GM12878 (cell line): ENCODE measurements at regions not wholly inside any gene's neighbourhood (a gene's known extent, or its start where the extent isn't known, plus 50 kb on each side); places are given as distances from the start of the nearest gene placed in this dataset.

ENCODE experiments used
- ATAC-seq: fragments of 200-7000 bp; cut with Tn5 transposase; 3 replicates; pipeline ENCODE4 v1.9.1; 2020; ENCODE audit warnings: mild to moderate bottlenecking, moderate library complexity
- BruUV-seq: library from RNA; stranded (reverse); fragments of 400-500 nt; replicated peaks from 2 replicates; lab custom pipeline; 2021; lab: Mats Ljungman, UMichigan
- CTCF ChIA-PET: fragments of 300-600 bp; sonication (Branson Sonifier 250); formaldehyde crosslinking; extraction: SDS; loops from one replicate; lab custom pipeline; 2021; ENCODE audit warnings: inconsistent platforms; lab: Yijun Ruan, JAX
- POLR2A ChIA-PET: fragments of 350-600 bp; formaldehyde crosslinking; extraction: SDS; loops from one replicate; lab custom pipeline; 2021; ENCODE audit warnings: inconsistent platforms; lab: Charles Lee
- RAD21 ChIA-PET: fragments of 300-600 bp; sonication (Branson Sonifier 250); formaldehyde crosslinking; loops from one replicate; lab custom pipeline; 2023; ENCODE audit warnings: antibody characterized with exemption; ENCODE audit not compliant: unreplicated experiment; lab: Charles Lee
- SMC1A ChIA-PET: fragments of 300-600 bp; sonication (Branson Sonifier 250); formaldehyde crosslinking; loops from one replicate; lab custom pipeline; 2023; ENCODE audit not compliant: unreplicated experiment, uncharacterized antibody; lab: Charles Lee
- DNase-seq: peaks from one replicate; pipeline ENCODE4 v3.0.0-alpha.2; 2011; ENCODE audit warnings: low read depth, low spot score
- FAIRE-seq: peaks from 3 replicates; lab custom pipeline; 2011; peaks lifted over from hg19 to GRCh38; lab: Jason Lieb, UNC
- H2AFZ ChIP-seq: 2 replicates; pipeline ENCODE4 v1.6.0; 2011; ENCODE audit warnings: low read depth, low read length, control low read depth; ENCODE audit not compliant: control insufficient read depth
- H3K27ac ChIP-seq: 2 replicates; pipeline ENCODE4 v1.5.1; 2011; ENCODE audit warnings: control low read depth; ENCODE audit not compliant: control insufficient read depth, insufficient read depth
- H3K27me3 ChIP-seq, 2 experiments: replicated peaks in 1 of 2; 2 replicates each; pipeline versions ENCODE4 v1.6.0 to v1.6.1; 2011; ENCODE audit warnings: low read length in 1 of 2; ENCODE audit not compliant: control insufficient read depth in 2 of 2, insufficient read depth in 2 of 2
- H3K36me3 ChIP-seq, 2 experiments: 2 replicates each; pipeline ENCODE4 v1.5.1; 2011; ENCODE audit warnings: low read length in 1 of 2; ENCODE audit not compliant: control insufficient read depth in 2 of 2, insufficient read depth in 2 of 2
- H3K4me1 ChIP-seq: 2 replicates; pipeline ENCODE4 v1.6.1; 2011; ENCODE audit warnings: mild to moderate bottlenecking, low read length, moderate library complexity, mixed read lengths; ENCODE audit not compliant: control insufficient read depth, insufficient read depth
- H3K4me2 ChIP-seq: 2 replicates; pipeline ENCODE4 v1.6.0; 2011; ENCODE audit warnings: control low read depth; ENCODE audit not compliant: control insufficient read depth, insufficient read depth
- H3K4me3 ChIP-seq: fragments of 200-600 bp; sonication (generic); 2 replicates; pipeline ENCODE4 v1.5.1; 2016
- H3K79me2 ChIP-seq: 2 replicates; pipeline ENCODE4 v1.6.0; 2011; ENCODE audit warnings: low read length; ENCODE audit not compliant: control insufficient read depth, insufficient read depth
- H3K9ac ChIP-seq: 2 replicates; pipeline ENCODE4 v1.8.0; 2011; ENCODE audit warnings: low read length, control low read depth, mixed read lengths; ENCODE audit not compliant: control insufficient read depth, insufficient read depth
- H3K9me3 ChIP-seq: replicated peaks from 3 replicates; pipeline ENCODE4 v1.5.1; 2011; ENCODE audit warnings: mild to moderate bottlenecking, low read length; ENCODE audit not compliant: control insufficient read depth, insufficient read depth
- H4K20me1 ChIP-seq: 2 replicates; pipeline ENCODE4 v1.6.0; 2011; ENCODE audit not compliant: control insufficient read depth, insufficient read depth
- ATF3 ChIP-seq: IDR thresholded peaks from 2 replicates; pipeline ENCODE4 v1.6.1; 2011; ENCODE audit warnings: low read depth, mild to moderate bottlenecking, low read length, moderate library complexity, borderline replicate concordance; ENCODE audit errors: extremely low read depth
- BCL3 ChIP-seq: IDR thresholded peaks from 2 replicates; pipeline ENCODE4 v1.6.1; 2011; ENCODE audit warnings: borderline replicate concordance, low read depth, mild to moderate bottlenecking, moderate library complexity, low read length; ENCODE audit not compliant: insufficient read depth, poor library complexity, severe bottlenecking
- BRCA1 ChIP-seq: IDR thresholded peaks from 2 replicates; pipeline ENCODE4 v1.6.1; 2011; ENCODE audit warnings: low read depth, low read length, improper control_type of control experiment
- CTCF ChIP-seq, 3 experiments: IDR thresholded peaks in 2 of 3; conservative IDR thresholded peaks in 1 of 3; 2 replicates each; pipeline ENCODE4 v1.5.1; 2011; ENCODE audit warnings: low read depth in 3 of 3, low read length in 3 of 3, mild to moderate bottlenecking in 3 of 3, control low read depth in 2 of 3, moderate library complexity in 2 of 3, inconsistent platforms in 1 of 3, mixed read lengths in 1 of 3; ENCODE audit not compliant: control insufficient read depth in 2 of 3, insufficient read depth in 1 of 3; ENCODE audit errors: extremely low read depth in 1 of 3
- CUX1 ChIP-seq: IDR thresholded peaks from 2 replicates; pipeline ENCODE4 v1.6.1; 2012; ENCODE audit warnings: improper control_type of control experiment, low read depth, low read length; ENCODE audit not compliant: insufficient replicate concordance
- ELK1 ChIP-seq: IDR thresholded peaks from 2 replicates; pipeline ENCODE4 v1.6.1; 2012; ENCODE audit warnings: low read depth, low read length, improper control_type of control experiment
- HDAC6 ChIP-seq: fragments of 200-600 bp; sonication (generic); IDR thresholded peaks from one replicate; pipeline ENCODE4 v1.8.0; 2017; ENCODE audit warnings: antibody characterized with exemption; ENCODE audit not compliant: unreplicated experiment
- IKZF1 ChIP-seq: fragments of 450-650 bp; conservative IDR thresholded peaks from 2 replicates; pipeline ENCODE4 v1.6.1; 2017; ENCODE audit warnings: antibody characterized with exemption, mild to moderate bottlenecking
- PML ChIP-seq: IDR thresholded peaks from 2 replicates; pipeline ENCODE4 v1.6.1; 2012; ENCODE audit warnings: low read length, inconsistent platforms
- POLR2A ChIP-seq: IDR thresholded peaks from 2 replicates; pipeline ENCODE4 v1.6.1; 2011; ENCODE audit warnings: low read depth, mild to moderate bottlenecking, low read length
- SREBF1 ChIP-seq: IDR thresholded peaks from 2 replicates; pipeline ENCODE4 v1.6.1; 2012; ENCODE audit warnings: mild to moderate bottlenecking, low read length
- WGBS: methylation state at CpG from one replicate; pipeline ENCODE4 v1.1.6; 2016; ENCODE audit warnings: low lambda C conversion rate; ENCODE audit not compliant: insufficient replicate concordance, insufficient coverage; ENCODE audit errors: missing lambda C conversion rate; 5-methylcytosine and 5-hydroxymethylcytosine counted together
- in situ Hi-C: fragments of 300-500 bp; cut with MboI; formaldehyde crosslinking; loops from 9 replicates; pipeline ENCODE4 v1.14.3; 2018; ENCODE audit warnings: mixed read lengths
- intact Hi-C: fragments of 100-400 bp; cut with micrococcal nuclease; formaldehyde crosslinking; loops from one replicate; pipeline ENCODE4 v1.14.2; 2022; ENCODE audit not compliant: unreplicated experiment

GRCh38 chr9:107175041-107175440 is 108.0 kb upstream of the RAD23B start (continued):
- TF ChIP-seq HDAC6 (no peak), SREBF1 (no peak)
- TF ChIP-seq, all 136 proteins: peak for 0

GRCh38 chr9:107175816-107176435 is 107.2 kb upstream of the RAD23B start:
- H3K4me3 ChIP-seq = no peak overlapping the region
- no peak overlapping the region for H3K9ac ChIP-seq
- H2AFZ ChIP-seq = no peak overlapping the region
- H3K4me1 ChIP-seq = peaks cover 18% of the 10 kb centered on the region
- H3K9me3 ChIP-seq = no peaks in the 10 kb centered on the region
- ChIA-PET SMC1A (interaction anchor here (0.6 to 10.0 kb wide), 25 partner anchors 12 to 672 kb away, joined by 3 to 119 read pairs (median 9); no protein-coding TSS in a partner anchor), CTCF (interaction anchor here (0.6 to 6.3 kb wide), 16 partner anchors 9 to 165 kb away, joined by 3 to 39 read pairs (median 4); no protein-coding TSS in a partner anchor), RAD21 (interaction anchor here (0.5 to 7.2 kb wide), 22 partner anchors 12 to 288 kb away, joined by 3 to 115 read pairs (median 6); partner anchors contain the start of gene RAD23B), POLR2A (interaction anchor here (1.1 to 5.9 kb wide), 8 partner anchors 14 to 166 kb away, joined by 3 to 47 read pairs (median 9); no protein-coding TSS in a partner anchor)
- H3K27me3 ChIP-seq = no peaks in the 10 kb centered on the region
- H3K79me2 ChIP-seq = no peaks in the 10 kb centered on the region
- no peaks in the 10 kb centered on the region for H3K36me3 ChIP-seq
- intact Hi-C loops (loop anchor here (5.0 to 10.0 kb wide), 2 partner anchors 86 to 891 kb away; no protein-coding TSS in a partner anchor), in situ Hi-C loops (loop anchor here (10.0 kb wide), 1 partner anchor 1331 kb away; no protein-coding TSS in a partner anchor)
- H4K20me1 ChIP-seq = no peaks in the 10 kb centered on the region
- BruUV-seq = no TSS peak
- FAIRE-seq = no peak
- 75% methylated on average over 7 of the region's 7 CpGs for WGBS
- no peak overlapping the region for H3K27ac ChIP-seq
- no peak for ATAC-seq
- H3K4me2 ChIP-seq = no peak overlapping the region
- no peak for DNase-seq
- TF ChIP-seq CUX1 (no peak), ELK1 (no peak), POLR2A (no peak), BCL3 (no peak), BRCA1 (no peak), PML (no peak), ATF3 (no peak), CTCF (IDR thresholded peaks at IDR 0.05 in 2 of 3, conservative IDR thresholded peaks at IDR 0.05 in 1 of 3; ENCODE audit: control insufficient read depth in 2 of 3, extremely low read depth in 1 of 3, insufficient read depth in 1 of 3, low read depth in 3 of 3, low read length in 3 of 3) (no peak), IKZF1 (no peak)
